ENCODE measurements at regions not wholly inside any gene's neighbourhood (a gene's known extent, or its start where the extent isn't known, plus 50 kb on each side); places are given as distances from the start of the nearest gene placed in this dataset.

DNA sequence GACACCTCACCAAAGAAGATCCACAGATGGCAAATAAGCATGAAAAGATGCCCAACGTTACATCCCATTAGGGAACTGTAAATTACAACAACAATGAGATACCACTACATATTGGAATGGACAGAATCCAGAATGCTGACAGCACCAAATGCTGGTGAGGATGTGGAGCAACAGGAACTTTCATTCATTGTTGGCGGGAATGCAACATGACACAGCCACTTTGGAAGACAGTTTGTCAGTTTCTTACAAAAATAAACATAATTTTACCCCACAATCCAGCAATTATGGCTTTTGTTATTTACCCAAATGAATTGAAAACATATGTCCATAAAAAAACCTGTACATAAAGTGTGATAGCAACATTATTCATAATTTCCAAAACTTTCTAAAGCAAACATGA is 176.8 kb downstream of the C7orf25 start:
- TF ChIP-seq POLR2AphosphoS5 (IDR thresholded peaks at IDR 0.05; ENCODE audit: low read depth, low read length) (no peak), POLR2A (IDR thresholded peaks at IDR 0.05; ENCODE audit: low read depth, low read length) (no peak), TAF1 (IDR thresholded peaks at IDR 0.05; ENCODE audit: low read depth, low read length) (no peak), SPI1 (IDR thresholded peaks at IDR 0.05; ENCODE audit: low read depth, low read length) (no peak)
